Vagina (tissue), 2 donors: ENCODE measurements at regions not wholly inside any gene's neighbourhood (a gene's known extent, or its start where the extent isn't known, plus 50 kb on each side); places are given as distances from the start of the nearest gene placed in this dataset.

ENCODE experiments used
- DNase-seq, 2 donors: peaks; one replicate each; pipeline ENCODE4 v3.0.0-alpha.2; 2017; ENCODE audit errors: extremely low spot score in 2 of 2
- H3K27ac ChIP-seq: fragments of 200-600 bp; sonication (generic); one replicate; pipeline ENCODE4 v1.5.1; 2019
- H3K27me3 ChIP-seq: fragments of 200-600 bp; sonication (generic); one replicate; pipeline ENCODE4 v1.5.1; 2019
- H3K36me3 ChIP-seq, 2 donors: fragments of 200-600 bp; sonication (generic); one replicate each; pipeline ENCODE4 v1.5.1; 2017 to 2019
- H3K4me1 ChIP-seq: fragments of 200-600 bp; sonication (generic); one replicate; pipeline ENCODE4 v1.5.1; 2019
- H3K4me3 ChIP-seq, 2 donors: fragments of 200-600 bp; sonication (generic); 1 replicate in 1 of 2; 2 replicates in 1 of 2; pipeline ENCODE4 v1.5.1; 2016 to 2019
- H3K9me3 ChIP-seq: fragments of 200-600 bp; sonication (generic); one replicate; pipeline ENCODE4 v1.5.1; 2019
- CTCF ChIP-seq, 3 experiments: fragments of 450-650 bp in 2 of 3; fragments of 200-600 bp in 1 of 3; sonication (generic) in 1 of 3; IDR thresholded peaks; one replicate each; pipeline ENCODE4 v1.5.1; 2017 to 2019; ENCODE audit warnings: antibody characterized with exemption in 3 of 3, mild to moderate bottlenecking in 2 of 3, moderate library complexity in 2 of 3
- POLR2A ChIP-seq, 2 donors: fragments of 450-650 bp; IDR thresholded peaks; one replicate each; pipeline ENCODE4 v1.6.1; 2017; ENCODE audit warnings: antibody characterized with exemption in 2 of 2, mild to moderate bottlenecking in 2 of 2, moderate library complexity in 2 of 2
- POLR2AphosphoS5 ChIP-seq, 2 donors: sonication (generic); formaldehyde crosslinking; IDR thresholded peaks; one replicate each; pipeline ENCODE4 v1.9.0; 2017; ENCODE audit warnings: antibody characterized with exemption in 2 of 2, mild to moderate bottlenecking in 2 of 2, low read depth in 1 of 2; ENCODE audit not compliant: insufficient read depth in 1 of 2
- intact Hi-C: fragments of 100-400 bp; cut with DNase I; formaldehyde crosslinking; loops from one replicate; pipeline ENCODE4 v1.15.1; 2023

- Histone ChIP-seq H3K4me1 (no peaks in the 10 kb centered on the region), H3K36me3 (no peaks in the 10 kb centered on the region), H3K27me3 (no peaks in the 10 kb centered on the region), H3K9me3 (no peaks in the 10 kb centered on the region), H3K27ac (no peak overlapping the region), H3K4me3 (no peak overlapping the region)
- DNase-seq = no peak
- TF ChIP-seq CTCF (IDR thresholded peaks at IDR 0.05) (no peak), POLR2A (IDR thresholded peaks at IDR 0.05) (no peak), POLR2AphosphoS5 (IDR thresholded peaks at IDR 0.05; ENCODE audit: insufficient read depth in 1 of 2, low read depth in 1 of 2) (no peak)
- intact Hi-C loops = no loop called here
These were observed 189.5 kb upstream of the SNX2 start for GRCh38 chr5:122585371-122585770.

- Histone ChIP-seq H3K4me1 (no peaks in the 10 kb centered on the region), H3K27me3 (no peaks in the 10 kb centered on the region), H3K27ac (no peak overlapping the region), H3K4me3 (no peak overlapping the region), H3K36me3 (no peaks in the 10 kb centered on the region), H3K9me3 (no peaks in the 10 kb centered on the region)
- DNase-seq = no peak
- TF ChIP-seq CTCF (IDR thresholded peaks at IDR 0.05) (no peak), POLR2A (IDR thresholded peaks at IDR 0.05) (no peak), POLR2AphosphoS5 (IDR thresholded peaks at IDR 0.05; ENCODE audit: insufficient read depth in 1 of 2, low read depth in 1 of 2) (no peak)
- intact Hi-C loops = no loop called here
These were observed 188.5 kb upstream of the SNX2 start for GRCh38 chr5:122586351-122586750.

GRCh38 chr5:122591828-122592227 lies 183.1 kb upstream of the SNX2 start:
- Histone ChIP-seq H3K9me3 (no peaks in the 10 kb centered on the region), H3K4me1 (no peaks in the 10 kb centered on the region), H3K27me3 (no peaks in the 10 kb centered on the region), H3K36me3 (no peaks in the 10 kb centered on the region), H3K27ac (no peak overlapping the region), H3K4me3 (no peak overlapping the region)
- DNase-seq = no peak
- intact Hi-C loops = no loop called here
- TF ChIP-seq POLR2A (IDR thresholded peaks at IDR 0.05) (no peak), CTCF (IDR thresholded peaks at IDR 0.05) (no peak), POLR2AphosphoS5 (IDR thresholded peaks at IDR 0.05; ENCODE audit: insufficient read depth in 1 of 2, low read depth in 1 of 2) (no peak)

DNA sequence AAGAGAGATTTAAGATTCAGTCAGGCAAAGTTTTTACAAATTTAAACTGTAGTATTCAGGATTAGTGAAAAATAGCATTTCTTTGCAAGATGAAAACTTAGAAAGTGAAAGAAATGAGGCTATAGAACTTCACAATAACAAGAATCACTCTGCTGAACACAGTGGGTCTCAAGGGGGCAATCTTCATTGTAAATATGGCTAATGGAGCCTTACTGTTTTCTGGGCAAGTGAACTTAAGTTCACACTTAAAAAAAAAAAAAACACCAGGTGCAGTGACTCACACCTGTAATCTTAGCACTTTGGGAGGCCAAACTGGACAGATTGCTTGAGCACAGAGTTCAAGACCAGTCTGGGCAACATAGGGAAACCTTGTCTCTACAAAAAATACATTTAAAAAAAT lies 175.9 kb upstream of the SNX2 start:
- Histone ChIP-seq H3K27ac (no peak overlapping the region), H3K4me1 (no peaks in the 10 kb centered on the region), H3K27me3 (no peaks in the 10 kb centered on the region), H3K4me3 (no peak overlapping the region), H3K36me3 (no peaks in the 10 kb centered on the region), H3K9me3 (no peaks in the 10 kb centered on the region)
- no peak for DNase-seq
- TF ChIP-seq POLR2AphosphoS5 (IDR thresholded peaks at IDR 0.05; ENCODE audit: insufficient read depth in 1 of 2, low read depth in 1 of 2) (no peak), CTCF (IDR thresholded peaks at IDR 0.05) (no peak), POLR2A (IDR thresholded peaks at IDR 0.05) (no peak)
- intact Hi-C loops = no loop called here

- H3K36me3 ChIP-seq = no peaks in the 10 kb centered on the region
- intact Hi-C loops = no loop called here
- H3K4me1 ChIP-seq = no peaks in the 10 kb centered on the region
- no peak for DNase-seq
- no peak overlapping the region for H3K4me3 ChIP-seq
- H3K27me3 ChIP-seq = no peaks in the 10 kb centered on the region
- no peak for TF ChIP-seq POLR2A (IDR thresholded peaks at IDR 0.05)
- no peak for TF ChIP-seq POLR2AphosphoS5 (IDR thresholded peaks at IDR 0.05; ENCODE audit: insufficient read depth in 1 of 2, low read depth in 1 of 2)
- no peak overlapping the region for H3K27ac ChIP-seq
- H3K9me3 ChIP-seq = no peaks in the 10 kb centered on the region
These were observed 174.0 kb upstream of the SNX2 start for GRCh38 chr5:122600924-122601323.

GRCh38 chr5:122602700-122603099 lies 172.2 kb upstream of the SNX2 start:
- intact Hi-C loops = no loop called here
- H3K36me3 ChIP-seq = no peaks in the 10 kb centered on the region

More at GRCh38 chr5:122602700-122603099, 172.2 kb upstream of the SNX2 start:
- Histone ChIP-seq H3K4me3 (no peak overlapping the region), H3K9me3 (no peaks in the 10 kb centered on the region), H3K4me1 (no peaks in the 10 kb centered on the region), H3K27me3 (no peaks in the 10 kb centered on the region), H3K27ac (no peak overlapping the region)
- TF ChIP-seq POLR2AphosphoS5 (IDR thresholded peaks at IDR 0.05; ENCODE audit: insufficient read depth in 1 of 2, low read depth in 1 of 2) (no peak), CTCF (IDR thresholded peaks at IDR 0.05) (no peak), POLR2A (IDR thresholded peaks at IDR 0.05) (no peak)
- no peak for DNase-seq
